Sigmoid colon (tissue), 6 donors: ENCODE measurements at regions not wholly inside any gene's neighbourhood (a gene's known extent, or its start where the extent isn't known, plus 50 kb on each side); places are given as distances from the start of the nearest gene placed in this dataset.

ENCODE experiments used
- DNase-seq: peaks from one replicate; pipeline ENCODE4 v3.0.0-alpha.2; 2019
- H3K27ac ChIP-seq, 4 donors: fragments of 200-600 bp; sonication (generic); one replicate each; pipeline ENCODE4 v1.5.1; 2016 to 2019; ENCODE audit warnings: mild to moderate bottlenecking in 1 of 4
- H3K27me3 ChIP-seq, 3 donors: fragments of 200-600 bp; sonication (generic); one replicate each; pipeline ENCODE4 v1.5.1; 2019; ENCODE audit warnings: mild to moderate bottlenecking in 1 of 3
- H3K36me3 ChIP-seq, 4 donors: fragments of 200-600 bp; sonication (generic); one replicate each; pipeline ENCODE4 v1.5.1; 2016 to 2019
- H3K4me1 ChIP-seq, 4 donors: fragments of 200-600 bp; sonication (generic); one replicate each; pipeline ENCODE4 v1.5.1; 2017 to 2019
- H3K4me3 ChIP-seq, 4 donors: fragments of 200-600 bp; sonication (generic); one replicate each; pipeline ENCODE4 v1.5.1; 2017 to 2019; ENCODE audit warnings: mild to moderate bottlenecking in 2 of 4, moderate library complexity in 1 of 4
- H3K9me3 ChIP-seq, 4 donors: fragments of 200-600 bp in 3 of 4; sonication (generic) in 3 of 4; one replicate each; pipeline versions ENCODE4 v1.5.1 to v1.6.1; 2013 to 2019
- CTCF ChIP-seq, 4 experiments: fragments of 450-650 bp in 3 of 4; fragments of 200-600 bp in 1 of 4; IDR thresholded peaks; one replicate each; pipeline ENCODE4 v1.5.1; 2016 to 2019; ENCODE audit warnings: antibody characterized with exemption in 4 of 4, mild to moderate bottlenecking in 3 of 4, moderate library complexity in 2 of 4
- EP300 ChIP-seq, 4 donors: sonication (generic); formaldehyde crosslinking; IDR thresholded peaks; one replicate each; pipeline ENCODE4 v1.6.1; 2017; ENCODE audit warnings: antibody characterized with exemption in 4 of 4
- POLR2A ChIP-seq, 2 donors: fragments of 450-650 bp; IDR thresholded peaks; one replicate each; pipeline ENCODE4 v1.6.1; 2016; ENCODE audit warnings: antibody characterized with exemption in 2 of 2, mild to moderate bottlenecking in 2 of 2, moderate library complexity in 2 of 2
- POLR2AphosphoS5 ChIP-seq, 4 donors: sonication (generic); formaldehyde crosslinking; IDR thresholded peaks; one replicate each; pipeline ENCODE4 v1.6.1; 2017; ENCODE audit warnings: antibody characterized with exemption in 4 of 4
- whole genome bisulfite sequencing, 2 donors: extraction: QIAGEN DNeasy Blood & Tissue Kit; methylation state at CpG; one replicate each; pipeline ENCODE4 v1.1.7; 2013; 5-methylcytosine and 5-hydroxymethylcytosine counted together
- intact Hi-C: fragments of 100-400 bp; cut with DNase I; formaldehyde crosslinking; loops from one replicate; pipeline ENCODE4 v1.15.1; 2023
- donor health status: healthy with polysubstance abuse.
- donor health status: healthy.

- no peak for TF ChIP-seq POLR2A (IDR thresholded peaks at IDR 0.05)
- no peak for TF ChIP-seq EP300 (IDR thresholded peaks at IDR 0.05)
- TF ChIP-seq POLR2AphosphoS5 (IDR thresholded peaks at IDR 0.05): no peak
- no peak for TF ChIP-seq CTCF (IDR thresholded peaks at IDR 0.05)
- 61 to 72% methylated on average over 4 of the region's 4 CpGs for WGBS, 2 donors
- peaks cover 0 to 9% (median 0%) of the 10 kb centered on the region in 4 donors for H3K4me1 ChIP-seq
- no peak overlapping the region for H3K27ac ChIP-seq
- intact Hi-C loops: no loop called here
- H3K36me3 ChIP-seq: no peaks in the 10 kb centered on the region
- DNase-seq: no peak
- H3K9me3 ChIP-seq: no peaks in the 10 kb centered on the region
- H3K27me3 ChIP-seq: no peaks in the 10 kb centered on the region
- H3K4me3 ChIP-seq: no peak overlapping the region
These were observed 65.2 kb upstream of the PAPPA start for GRCh38 chr9:116088396-116088795.

- H3K36me3 ChIP-seq: no peaks in the 10 kb centered on the region
- 93 to 98% methylated on average over 1 of the region's 1 CpG for WGBS, 2 donors
- H3K9me3 ChIP-seq: no peaks in the 10 kb centered on the region
These were observed 63.4 kb upstream of the PAPPA start for GRCh38 chr9:116090030-116090770.

GRCh38 chr9:116094846-116095245, 58.7 kb upstream of the PAPPA start:
- H3K4me1 ChIP-seq: no peaks in the 10 kb centered on the region
- intact Hi-C loops: no loop called here
- no peaks in the 10 kb centered on the region for H3K9me3 ChIP-seq
- TF ChIP-seq EP300 (IDR thresholded peaks at IDR 0.05) (no peak), CTCF (IDR thresholded peaks at IDR 0.05) (no peak), POLR2AphosphoS5 (IDR thresholded peaks at IDR 0.05) (no peak), POLR2A (IDR thresholded peaks at IDR 0.05) (no peak)
- H3K36me3 ChIP-seq: no peaks in the 10 kb centered on the region
- H3K27ac ChIP-seq: no peak overlapping the region
- DNase-seq: no peak
- H3K4me3 ChIP-seq: no peak overlapping the region
- H3K27me3 ChIP-seq: no peaks in the 10 kb centered on the region

More at GRCh38 chr9:116090030-116090770, 63.4 kb upstream of the PAPPA start:
- no peaks in the 10 kb centered on the region for H3K27me3 ChIP-seq
- intact Hi-C loops: no loop called here
- DNase-seq: no peak
- H3K4me3 ChIP-seq: no peak overlapping the region
- peaks cover 0 to 9% (median 0%) of the 10 kb centered on the region in 4 donors for H3K4me1 ChIP-seq
- no peak overlapping the region for H3K27ac ChIP-seq
- TF ChIP-seq EP300 (IDR thresholded peaks at IDR 0.05) (no peak), POLR2AphosphoS5 (IDR thresholded peaks at IDR 0.05) (peak in 1 of 4 donors; percentile 22)

GRCh38 chr9:116095403-116095802, 58.2 kb upstream of the PAPPA start:
- intact Hi-C loops: no loop called here
- H3K27ac ChIP-seq: no peak overlapping the region
- no peak overlapping the region for H3K4me3 ChIP-seq
- H3K36me3 ChIP-seq: no peaks in the 10 kb centered on the region
- H3K9me3 ChIP-seq: no peaks in the 10 kb centered on the region
- H3K27me3 ChIP-seq: no peaks in the 10 kb centered on the region
- WGBS, 2 donors: 80 to 87% methylated on average over 2 of the region's 2 CpGs
- no peak for DNase-seq
- no peaks in the 10 kb centered on the region for H3K4me1 ChIP-seq
- no peak for TF ChIP-seq POLR2A (IDR thresholded peaks at IDR 0.05)
- no peak for TF ChIP-seq POLR2AphosphoS5 (IDR thresholded peaks at IDR 0.05)
- TF ChIP-seq EP300 (IDR thresholded peaks at IDR 0.05): no peak
- no peak for TF ChIP-seq CTCF (IDR thresholded peaks at IDR 0.05)

GRCh38 chr9:116096046-116096445, 57.5 kb upstream of the PAPPA start:
- Histone ChIP-seq H3K36me3 (no peaks in the 10 kb centered on the region), H3K4me1 (no peaks in the 10 kb centered on the region), H3K4me3 (no peak overlapping the region), H3K9me3 (no peaks in the 10 kb centered on the region), H3K27ac (no peak overlapping the region), H3K27me3 (no peaks in the 10 kb centered on the region)
- WGBS, 2 donors: 19 to 53% methylated on average over 4 of the region's 4 CpGs
- TF ChIP-seq POLR2AphosphoS5 (IDR thresholded peaks at IDR 0.05): no peak
- no peak for TF ChIP-seq CTCF (IDR thresholded peaks at IDR 0.05)
- TF ChIP-seq POLR2A (IDR thresholded peaks at IDR 0.05): no peak
- TF ChIP-seq EP300 (IDR thresholded peaks at IDR 0.05): no peak
- DNase-seq: no peak
- intact Hi-C loops: no loop called here
